Sciatic nerve (tissue), 2 donors: ENCODE measurements at regions not wholly inside any gene's neighbourhood (a gene's known extent, or its start where the extent isn't known, plus 50 kb on each side); places are given as distances from the start of the nearest gene placed in this dataset.
"Not testable (repeated sequence)": the region's sequence is repeated elsewhere in the genome, so short reads cannot be mapped to it uniquely, and the experiment has no call there.

Experiments
- ATAC-seq: fragments of 200-7000 bp; cut with Tn5 transposase; one replicate; pipeline ENCODE4 v1.9.1; 2020; ENCODE audit warnings: mild to moderate bottlenecking, moderate library complexity
- DNase-seq: peaks from one replicate; pipeline ENCODE4 v3.0.0-alpha.2; 2020; ENCODE audit warnings: low spot score
- intact Hi-C: fragments of 100-400 bp; cut with DNase I; formaldehyde crosslinking; loops from one replicate; pipeline ENCODE4 v1.14.2; 2022
- donor health status: DM: no; HTN: no; CAD: no.
- donor health status: DM: no; HTN: no; CAD: no.

- intact Hi-C loops, result no loop called here
- ATAC-seq (no peak), DNase-seq (no peak)
These were observed 289.1 kb downstream of the TFAP2B start for GRCh38 chr6:51107769-51108203.

GRCh38 chr6:51108563-51109234, 290.0 kb downstream of the TFAP2B start:
- no peak for DNase-seq
- intact Hi-C loops, result no loop called here
- ATAC-seq, result no peak

- DNase-seq (no peak), ATAC-seq (no peak)
- intact Hi-C loops, result no loop called here
These were observed 294.1 kb downstream of the TFAP2B start for GRCh38 chr6:51112731-51113130.

- no peak for ATAC-seq
- intact Hi-C loops, result no loop called here
- no peak for DNase-seq
These were observed 298.1 kb downstream of the TFAP2B start for GRCh38 chr6:51116723-51117122.

GRCh38 chr6:51118792-51119191, 300.1 kb downstream of the TFAP2B start:
- DNase-seq (no peak), ATAC-seq (no peak)
- intact Hi-C loops, result no loop called here

GRCh38 chr6:51120016-51120415, 301.3 kb downstream of the TFAP2B start:
- intact Hi-C loops, result no loop called here
- ATAC-seq (no peak), DNase-seq (no peak)

- ATAC-seq, DNase-seq, intact Hi-C loops: not testable (repeated sequence)
These were observed 302.8 kb downstream of the TFAP2B start for GRCh38 chr6:51121380-51121976.

GRCh38 chr6:51129043-51129442, 310.4 kb downstream of the TFAP2B start:
- no peak for ATAC-seq
- no peak for DNase-seq
- intact Hi-C loops, result no loop called here

- DNase-seq (no peak), ATAC-seq (no peak)
- intact Hi-C loops, result no loop called here
These were observed 319.1 kb downstream of the TFAP2B start for GRCh38 chr6:51137777-51138176.

- intact Hi-C loops, result no loop called here
- no peak for ATAC-seq
- DNase-seq, result no peak
These were observed 321.3 kb downstream of the TFAP2B start for GRCh38 chr6:51139950-51140385.

- ATAC-seq, result no peak
- DNase-seq, result no peak
- intact Hi-C loops, result no loop called here
These were observed 322.4 kb downstream of the TFAP2B start for GRCh38 chr6:51141080-51141479.

- ATAC-seq (no peak), DNase-seq (no peak)
- intact Hi-C loops, result no loop called here
These were observed 329.1 kb downstream of the TFAP2B start for GRCh38 chr6:51147756-51148155.

GRCh38 chr6:51152594-51152993, 333.9 kb downstream of the TFAP2B start:
- no peak for ATAC-seq
- intact Hi-C loops, result no loop called here
- DNase-seq, result no peak

- intact Hi-C loops, result no loop called here
- DNase-seq, result no peak
- no peak for ATAC-seq
These were observed 334.4 kb downstream of the TFAP2B start for GRCh38 chr6:51153109-51153508.

- ATAC-seq, intact Hi-C loops, DNase-seq: not testable (repeated sequence)
These were observed 336.3 kb downstream of the TFAP2B start for GRCh38 chr6:51154925-51155324.

- ATAC-seq, DNase-seq, intact Hi-C loops: not testable (repeated sequence)
These were observed 340.6 kb downstream of the TFAP2B start for GRCh38 chr6:51159260-51159659.

- ATAC-seq, result no peak
- intact Hi-C loops, result no loop called here
- no peak for DNase-seq
These were observed 343.1 kb downstream of the TFAP2B start for GRCh38 chr6:51161752-51162151.

- no peak for DNase-seq
- intact Hi-C loops, result no loop called here
- ATAC-seq, result no peak
These were observed 345.3 kb downstream of the TFAP2B start for GRCh38 chr6:51163843-51164529.

- no peak for ATAC-seq
- DNase-seq, result no peak
- intact Hi-C loops, result no loop called here
These were observed 348.2 kb downstream of the TFAP2B start for GRCh38 chr6:51166914-51167313.

- DNase-seq (no peak), ATAC-seq (no peak)
- intact Hi-C loops, result no loop called here
These were observed 348.8 kb downstream of the TFAP2B start for GRCh38 chr6:51167468-51167867.
